GM12864 (cell line): ENCODE measurements at regions not wholly inside any gene's neighbourhood (a gene's known extent, or its start where the extent isn't known, plus 50 kb on each side); places are given as distances from the start of the nearest gene placed in this dataset.

Source experiments
- DNase-seq: peaks from one replicate; pipeline ENCODE4 v3.0.0-alpha.2; 2011; ENCODE audit warnings: low read depth
- H3K4me3 ChIP-seq: 2 replicates; pipeline ENCODE4 v1.5.1; 2011; ENCODE audit warnings: mild to moderate bottlenecking, low read depth, low read length, control low read depth
- TF ChIP-seq, protein P1 (sequence below): IDR thresholded peaks from 2 replicates; pipeline ENCODE4 v1.5.1; 2011; ENCODE audit warnings: low read depth, mild to moderate bottlenecking, moderate library complexity, low read length, control low read depth, inconsistent platforms; ENCODE audit errors: missing control alignments

DNA sequence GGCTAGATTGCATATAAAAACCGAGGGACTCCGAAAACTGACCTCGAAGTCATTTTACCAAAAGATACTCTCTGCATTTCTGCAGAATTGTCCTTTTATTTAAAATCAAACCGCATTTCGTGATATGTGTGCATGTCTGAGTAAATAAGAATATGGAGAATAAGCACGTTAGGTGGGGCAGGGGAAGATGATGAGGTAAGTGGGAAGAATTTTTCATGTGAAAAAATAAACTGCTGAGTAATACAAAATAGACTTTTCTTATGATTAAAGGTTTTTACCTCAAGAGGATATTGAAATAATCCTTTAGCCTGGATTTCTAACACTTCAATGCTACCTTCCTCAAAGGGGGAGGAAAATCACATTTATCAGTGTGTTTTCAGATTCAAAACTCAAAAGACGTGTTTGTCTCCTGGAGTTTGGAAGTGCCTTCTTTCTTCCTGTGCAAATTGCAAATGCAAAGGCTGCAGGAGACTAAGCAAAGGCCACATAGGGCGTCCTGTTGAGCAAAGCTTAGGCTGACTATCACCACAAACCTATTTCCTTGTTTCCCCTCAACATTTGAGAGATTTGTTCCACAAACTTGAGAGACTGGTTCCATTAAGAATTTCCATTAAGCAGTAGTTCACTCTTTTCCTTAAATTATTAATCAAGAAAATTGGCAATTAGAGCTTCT lies 813.5 kb downstream of the MCTP2 start:
- DNase-seq, result no peak
- no peak overlapping the region for H3K4me3 ChIP-seq
- TF ChIP-seq, protein P1, sequence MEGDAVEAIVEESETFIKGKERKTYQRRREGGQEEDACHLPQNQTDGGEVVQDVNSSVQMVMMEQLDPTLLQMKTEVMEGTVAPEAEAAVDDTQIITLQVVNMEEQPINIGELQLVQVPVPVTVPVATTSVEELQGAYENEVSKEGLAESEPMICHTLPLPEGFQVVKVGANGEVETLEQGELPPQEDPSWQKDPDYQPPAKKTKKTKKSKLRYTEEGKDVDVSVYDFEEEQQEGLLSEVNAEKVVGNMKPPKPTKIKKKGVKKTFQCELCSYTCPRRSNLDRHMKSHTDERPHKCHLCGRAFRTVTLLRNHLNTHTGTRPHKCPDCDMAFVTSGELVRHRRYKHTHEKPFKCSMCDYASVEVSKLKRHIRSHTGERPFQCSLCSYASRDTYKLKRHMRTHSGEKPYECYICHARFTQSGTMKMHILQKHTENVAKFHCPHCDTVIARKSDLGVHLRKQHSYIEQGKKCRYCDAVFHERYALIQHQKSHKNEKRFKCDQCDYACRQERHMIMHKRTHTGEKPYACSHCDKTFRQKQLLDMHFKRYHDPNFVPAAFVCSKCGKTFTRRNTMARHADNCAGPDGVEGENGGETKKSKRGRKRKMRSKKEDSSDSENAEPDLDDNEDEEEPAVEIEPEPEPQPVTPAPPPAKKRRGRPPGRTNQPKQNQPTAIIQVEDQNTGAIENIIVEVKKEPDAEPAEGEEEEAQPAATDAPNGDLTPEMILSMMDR, result no peak

DNA sequence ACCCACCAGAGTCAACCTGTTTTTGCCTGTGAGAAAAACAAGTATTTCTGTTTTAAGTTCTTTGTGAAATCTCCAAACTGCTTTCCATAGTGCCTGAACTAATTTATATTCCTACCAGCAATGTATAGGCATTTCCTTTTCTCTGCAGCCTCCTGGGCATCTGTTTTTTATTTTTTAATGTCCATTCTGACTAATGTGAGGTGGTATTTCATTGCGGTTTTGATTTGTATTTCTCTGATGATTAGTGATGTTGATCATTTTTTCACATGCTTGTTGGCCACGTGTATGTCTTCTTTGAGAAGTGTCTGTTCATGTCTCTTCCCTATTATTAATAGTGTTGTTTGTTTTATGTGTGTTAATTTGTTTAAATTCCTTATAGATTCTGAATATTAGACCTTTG lies 820.5 kb downstream of the MCTP2 start:
- TF ChIP-seq, protein P1, result no peak
- no peak for DNase-seq

DNA sequence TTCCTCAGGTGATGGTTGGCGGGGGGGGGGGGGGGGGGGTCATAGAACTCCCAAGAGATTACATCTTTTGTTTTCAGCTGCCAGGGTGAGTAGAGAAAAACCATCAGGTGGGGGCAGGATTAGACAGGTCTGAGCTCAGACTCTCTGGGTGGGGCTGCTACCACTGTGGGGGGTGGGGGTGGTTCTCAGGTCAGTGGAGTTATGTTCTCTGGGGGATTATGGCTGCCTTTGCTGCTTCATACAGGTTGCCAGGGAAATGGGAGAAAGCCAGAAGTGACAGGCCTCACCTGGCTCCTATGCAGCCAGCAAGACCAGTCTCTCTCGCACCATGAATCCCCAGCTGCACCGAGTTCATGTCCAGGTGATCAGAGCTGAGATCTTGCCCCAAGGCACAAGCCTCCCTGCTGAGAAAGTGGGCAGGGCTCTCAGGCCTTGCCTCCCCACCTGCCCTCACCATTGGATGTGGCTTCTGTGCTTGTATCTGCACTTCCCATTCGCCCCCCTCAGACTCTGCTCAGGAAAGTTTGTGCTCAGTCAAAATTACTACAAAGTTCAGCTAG lies 828.1 kb downstream of the MCTP2 start:
- H3K4me3 ChIP-seq, result no peak overlapping the region
- TF ChIP-seq, protein P1, result no peak
- DNase-seq, result no peak

More for the DNA sequence above, 820.5 kb downstream of the MCTP2 start:
- H3K4me3 ChIP-seq, result no peak overlapping the region

DNA sequence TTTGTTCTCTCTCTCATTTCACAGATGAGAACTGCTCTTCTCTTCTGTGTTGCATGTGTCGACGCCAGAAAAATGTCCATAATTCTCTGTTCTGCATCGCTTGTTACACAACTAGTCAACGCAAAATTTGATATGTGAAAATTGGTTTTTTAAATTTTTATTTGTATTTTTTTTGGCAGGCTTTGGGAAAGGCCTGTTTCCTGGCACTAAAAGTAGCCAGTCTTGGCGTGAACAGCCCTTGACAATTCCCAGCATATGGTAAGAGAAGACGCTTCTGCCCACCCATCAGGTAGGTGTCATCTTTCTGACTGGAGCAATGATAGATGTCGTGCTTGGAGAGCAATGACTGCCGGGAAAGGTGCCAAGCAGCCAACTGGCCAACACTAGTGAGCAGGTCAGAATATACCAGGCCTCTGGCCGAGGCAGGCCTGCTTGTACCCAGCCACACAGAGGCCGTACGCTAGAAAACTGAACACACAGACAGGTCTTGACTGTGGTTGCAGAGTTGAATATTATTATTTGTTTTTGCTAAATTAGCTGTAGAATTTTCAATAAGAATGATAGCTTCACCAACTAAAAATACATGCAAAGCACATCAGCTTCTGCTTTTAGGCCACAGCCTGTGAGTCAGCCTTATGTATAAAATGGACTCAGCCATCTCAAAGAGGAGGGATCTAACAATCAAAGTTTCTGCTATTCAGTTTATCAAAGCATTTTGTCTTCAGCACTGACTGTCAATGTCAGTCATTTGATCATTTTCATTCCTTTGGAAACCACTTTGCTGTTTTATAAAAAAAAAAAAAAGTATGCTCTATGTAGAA lies 837.5 kb downstream of the MCTP2 start:
- no peak overlapping the region for H3K4me3 ChIP-seq
- TF ChIP-seq, protein P1, result no peak
- no peak for DNase-seq

DNA sequence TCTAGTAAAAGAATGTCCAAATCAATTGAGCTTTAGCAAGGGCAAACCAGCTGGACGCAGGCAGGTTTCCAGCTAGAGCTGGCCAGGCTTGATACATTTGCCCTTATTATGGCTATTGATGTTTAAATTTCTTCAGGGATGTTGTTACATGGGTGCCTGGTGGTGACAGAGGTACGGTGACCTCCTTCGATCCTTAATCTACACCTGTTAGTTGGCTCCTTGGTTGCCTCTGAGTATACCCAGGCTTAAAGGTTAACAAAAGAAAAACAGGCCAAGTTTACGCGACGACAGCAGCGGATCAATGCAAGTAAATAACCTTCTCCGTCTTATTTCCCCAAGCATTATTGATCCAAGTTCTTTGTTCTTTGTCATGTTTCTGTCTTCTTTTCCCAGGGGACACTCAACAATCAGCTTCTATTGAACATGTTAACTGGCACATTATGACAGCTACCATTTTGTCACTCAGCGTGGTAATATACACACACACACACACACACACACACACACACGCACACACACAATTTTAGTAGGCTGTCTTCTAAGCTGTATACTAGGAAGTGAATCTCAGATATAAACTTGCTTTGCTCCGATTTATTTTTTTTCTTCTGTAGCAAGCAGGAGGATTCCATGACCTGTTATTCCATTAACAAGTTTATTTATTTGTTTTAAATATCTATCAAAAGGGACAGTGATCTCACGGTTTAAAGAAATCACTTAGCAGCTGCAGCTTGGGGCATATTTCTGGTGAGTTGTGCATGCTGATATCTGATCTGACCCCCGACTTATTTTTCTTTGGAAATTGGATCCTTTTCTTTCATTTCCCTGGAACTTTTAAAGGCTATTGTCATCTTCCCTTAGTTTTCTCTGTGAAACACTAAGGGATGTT lies 844.7 kb downstream of the MCTP2 start:
- TF ChIP-seq, protein P1, result no peak
- DNase-seq, result no peak
- H3K4me3 ChIP-seq, result no peak overlapping the region

DNA sequence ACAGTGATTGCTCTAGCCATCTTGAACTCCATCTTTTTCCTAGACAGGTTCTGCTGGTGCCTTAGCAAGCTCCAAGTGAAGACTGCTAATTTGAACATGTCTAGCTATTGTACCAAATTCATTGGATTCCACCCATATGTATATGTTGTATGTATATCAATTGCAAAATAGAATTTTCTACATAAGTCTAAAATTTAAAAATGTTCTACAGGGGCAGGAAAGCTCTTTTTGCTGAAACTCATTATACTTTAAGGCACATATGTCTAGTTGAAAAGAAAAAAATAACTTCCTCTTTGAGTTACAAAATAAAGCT lies 845.3 kb downstream of the MCTP2 start:
- TF ChIP-seq, protein P1, result no peak

More for the DNA sequence above, 845.3 kb downstream of the MCTP2 start:
- DNase-seq, result no peak
- no peak overlapping the region for H3K4me3 ChIP-seq
